HG03354 (cell line): ENCODE measurements at regions not wholly inside any gene's neighbourhood (a gene's known extent, or its start where the extent isn't known, plus 50 kb on each side); places are given as distances from the start of the nearest gene placed in this dataset.
A peak's percentile ranks its signal among the peaks of the same experiment; 100 is the strongest.
"Not testable (repeated sequence)": the region's sequence is repeated elsewhere in the genome, so short reads cannot be mapped to it uniquely, and the experiment has no call there.

Experiments
- ATAC-seq: cut with Tn5 transposase; IDR thresholded peaks from one replicate; pipeline ENCODE4 v1.9.1; 2021; ENCODE audit warnings: mild to moderate bottlenecking; ENCODE audit not compliant: unreplicated experiment, poor library complexity, severe bottlenecking

GRCh38 chr2:132270981-132271546, 109.3 kb upstream of the ANKRD30BL start:
- ATAC-seq, result no peak

DNA sequence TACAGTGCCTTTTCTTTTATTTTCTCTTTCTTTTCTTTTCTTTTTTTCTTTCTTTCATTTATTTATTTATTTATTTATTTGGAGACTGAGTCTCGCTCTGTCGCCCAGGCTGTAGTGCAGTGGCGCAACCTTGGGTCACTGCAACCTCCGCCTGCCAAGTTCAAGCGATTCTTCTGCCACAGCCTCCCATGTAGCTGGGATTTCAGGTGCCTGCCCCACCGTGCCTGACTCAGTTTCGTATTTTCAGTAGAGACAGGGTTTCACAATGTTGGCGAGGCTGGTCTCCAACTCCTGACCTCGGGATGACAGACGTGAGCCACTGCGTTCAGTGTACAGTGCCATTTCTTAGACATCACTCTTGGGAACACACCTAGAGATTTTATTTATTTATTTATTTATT, 110.0 kb upstream of the ANKRD30BL start:
- ATAC-seq, result not testable (repeated sequence)

- no peak for ATAC-seq
Measured at GRCh38 chr2:132272713-132273112, 111.0 kb upstream of the ANKRD30BL start.

DNA sequence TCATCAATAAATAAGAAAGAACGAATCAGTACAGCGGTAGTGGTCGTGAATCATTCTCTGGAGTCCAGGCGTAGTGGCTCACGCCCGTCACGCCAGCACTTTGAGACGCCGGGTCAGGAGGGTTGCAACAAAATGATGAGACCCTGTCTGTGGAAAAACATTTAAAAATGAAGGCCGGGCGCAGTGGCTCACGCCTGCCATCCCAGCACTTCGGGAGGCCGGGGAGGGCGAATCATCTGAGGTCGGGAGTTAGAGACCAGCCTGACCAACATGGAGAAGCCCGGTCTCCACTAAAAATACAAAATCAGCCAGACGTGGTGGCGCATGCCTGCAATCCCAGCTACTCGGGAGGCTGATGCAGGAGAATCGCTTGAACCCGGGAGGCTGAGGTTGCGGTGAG, 111.8 kb upstream of the ANKRD30BL start:
- not testable (repeated sequence) for ATAC-seq

GRCh38 chr2:132274000-132274399, 112.2 kb upstream of the ANKRD30BL start:
- no peak for ATAC-seq

GRCh38 chr2:132275396-132275795, 113.6 kb upstream of the ANKRD30BL start:
- ATAC-seq, result no peak

DNA sequence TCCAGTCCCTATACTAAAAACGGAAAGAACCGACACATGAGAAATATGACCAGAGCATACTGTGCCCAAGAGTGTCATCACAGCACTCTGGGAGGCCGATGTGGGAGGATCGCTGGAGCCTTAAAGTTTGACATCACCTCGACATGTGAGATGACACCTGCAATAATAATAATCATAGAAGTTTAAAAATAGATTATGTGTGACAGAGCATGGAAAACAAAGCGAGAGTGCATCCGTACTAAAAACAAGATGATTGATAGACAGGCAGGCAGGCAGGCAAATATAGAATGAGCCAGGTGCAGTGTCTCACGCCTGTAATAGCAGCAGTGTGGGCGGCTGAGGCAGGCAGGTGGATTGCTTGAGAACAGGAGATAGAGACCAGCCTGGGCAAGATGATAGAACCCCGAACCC, 114.8 kb upstream of the ANKRD30BL start:
- ATAC-seq, result peak; percentile 63

- no peak for ATAC-seq
Measured at GRCh38 chr2:132278267-132278666, 116.5 kb upstream of the ANKRD30BL start.

DNA sequence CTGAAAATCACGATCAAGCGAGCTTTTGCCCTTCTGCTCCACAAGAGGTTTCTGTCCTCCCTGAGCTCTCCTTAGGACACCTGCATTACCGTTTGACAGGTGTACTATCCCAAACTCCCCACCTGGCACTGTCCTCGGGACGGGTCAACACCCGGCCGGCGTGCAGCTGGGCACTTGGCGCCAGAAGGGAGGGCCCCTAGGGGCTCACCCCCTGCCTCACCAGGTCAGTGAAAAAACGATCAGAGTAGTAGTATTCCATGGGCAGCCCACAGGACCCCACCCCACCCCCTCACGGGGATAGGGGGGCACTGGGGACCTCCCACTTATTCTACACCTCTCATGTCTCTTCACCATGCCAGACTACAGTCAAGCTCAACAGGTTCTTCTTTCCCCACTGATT, 117.6 kb upstream of the ANKRD30BL start:
- no peak for ATAC-seq

DNA sequence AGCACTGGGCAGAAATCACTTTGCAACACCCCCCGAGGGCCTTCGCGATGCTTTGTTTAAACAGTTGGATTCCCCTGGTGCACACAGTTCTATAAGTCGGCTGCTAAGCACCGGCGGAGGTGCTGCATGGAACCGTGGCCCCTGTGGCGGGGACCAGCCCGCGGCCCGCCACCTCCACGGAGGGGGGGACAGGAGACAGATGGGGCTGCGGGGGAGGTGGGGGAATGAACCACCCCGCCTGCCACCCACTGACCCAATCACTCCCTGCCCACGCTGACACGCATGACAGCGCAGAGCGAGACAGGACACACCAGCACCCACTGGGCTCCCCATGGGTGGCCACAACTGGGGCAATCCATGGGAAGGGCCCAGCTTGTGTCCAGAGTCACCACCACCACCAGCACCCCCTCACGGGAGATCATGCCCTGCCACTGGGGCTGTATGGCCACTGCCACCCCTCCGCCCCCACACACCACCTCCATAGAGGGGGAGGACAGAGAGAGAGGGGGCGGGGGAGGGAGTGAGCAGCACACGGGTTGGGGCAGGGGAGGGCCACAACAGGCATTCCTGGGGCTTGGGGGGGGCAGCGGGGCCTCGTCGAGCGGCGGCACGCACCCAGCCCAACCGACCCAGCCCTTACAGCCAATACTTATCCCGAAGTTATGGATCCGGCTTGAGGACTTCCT, 118.3 kb upstream of the ANKRD30BL start:
- no peak for ATAC-seq

- ATAC-seq, result no peak
Measured at GRCh38 chr2:132280912-132281311, 119.2 kb upstream of the ANKRD30BL start.

DNA sequence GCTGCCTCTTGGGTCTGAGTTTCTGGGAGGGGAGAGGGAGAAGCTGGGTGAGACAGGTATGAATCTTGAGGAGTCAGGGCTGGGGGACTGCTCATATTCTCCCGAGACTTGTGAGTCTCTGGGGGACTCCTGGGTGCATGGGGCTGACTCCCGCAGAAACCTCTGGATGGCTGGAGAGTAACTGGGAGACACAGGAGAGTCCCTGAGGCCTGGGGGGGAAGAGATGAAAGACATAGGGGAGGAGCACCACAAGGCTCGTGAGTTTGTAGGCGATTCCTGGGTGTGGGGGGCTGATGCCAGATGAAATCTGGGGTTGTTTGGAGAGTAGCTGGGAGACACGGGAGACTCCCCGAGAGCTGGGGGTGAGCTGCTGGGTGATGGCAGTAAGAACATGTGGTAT, 120.4 kb upstream of the ANKRD30BL start:
- ATAC-seq, result not testable (repeated sequence)

GRCh38 chr2:132282911-132283310, 121.2 kb upstream of the ANKRD30BL start:
- no peak for ATAC-seq

DNA sequence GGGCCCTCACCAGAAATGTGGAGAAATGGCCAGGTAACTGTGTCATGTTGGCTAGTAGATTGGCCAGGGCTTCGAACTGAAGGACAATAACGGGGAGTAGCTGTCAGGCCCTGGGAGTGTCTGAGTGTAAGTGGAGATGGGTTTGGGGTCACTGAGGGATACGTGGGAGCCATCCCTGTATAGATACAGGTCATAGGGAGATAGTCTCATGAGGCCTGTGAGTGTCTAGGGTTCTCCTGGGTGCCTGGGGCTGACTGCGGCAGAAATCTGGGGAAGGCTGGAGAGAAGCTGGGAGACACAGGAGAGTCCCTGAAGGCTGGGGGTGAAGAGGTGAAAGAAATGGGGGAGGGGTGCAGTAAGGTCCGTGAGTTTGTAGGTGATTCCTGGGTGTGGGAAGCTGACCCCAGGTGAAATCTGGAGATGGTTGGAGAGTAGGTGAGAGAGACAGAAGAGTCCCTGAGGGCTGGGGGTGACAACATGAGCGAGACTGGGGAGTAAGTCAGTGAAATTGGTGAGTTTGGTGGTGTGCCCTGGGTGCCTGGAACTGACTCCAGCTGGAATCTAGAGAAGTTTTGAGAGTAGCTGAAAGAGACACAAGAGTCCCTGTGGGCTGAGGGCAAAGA, 124.6 kb upstream of the ANKRD30BL start:
- ATAC-seq, result not testable (repeated sequence)

DNA sequence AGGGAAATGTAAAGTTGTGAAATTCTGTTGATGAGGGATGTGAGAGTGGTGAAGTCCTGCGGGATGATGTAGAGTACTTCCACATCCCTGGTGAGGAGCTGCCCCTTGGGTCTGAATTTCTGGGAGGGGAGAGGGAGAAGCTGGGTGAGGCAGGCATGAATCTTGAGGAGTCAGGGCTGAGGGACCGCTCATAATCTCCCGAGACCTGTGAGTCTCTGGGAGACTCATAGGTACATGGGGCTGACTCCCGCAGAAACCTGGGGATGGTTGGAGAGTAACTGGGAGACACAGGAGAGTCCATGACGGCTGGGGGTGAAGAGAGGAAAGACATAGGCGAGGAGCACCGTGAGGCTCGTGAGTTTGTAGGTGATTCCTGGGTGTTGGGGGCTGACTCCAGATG, 126.2 kb upstream of the ANKRD30BL start:
- not testable (repeated sequence) for ATAC-seq

DNA sequence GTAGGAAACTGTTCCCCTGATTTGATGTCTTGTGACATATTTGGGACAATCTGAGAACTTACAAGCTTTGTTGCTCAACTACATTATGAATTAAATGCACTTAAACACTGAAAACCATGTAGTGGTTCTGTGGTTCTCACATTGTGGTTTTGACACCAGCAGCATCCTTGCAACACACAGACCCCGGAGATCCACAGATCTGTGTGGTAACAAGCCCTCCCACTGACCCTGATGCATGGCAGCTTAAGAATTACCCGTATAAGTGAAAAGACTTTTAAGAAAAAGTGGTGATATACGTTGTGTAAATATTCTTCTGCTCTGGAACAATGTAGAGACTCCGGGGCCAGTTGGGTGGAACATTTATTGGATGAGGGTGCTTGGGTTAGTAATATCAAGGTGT, 127.4 kb upstream of the ANKRD30BL start:
- not testable (repeated sequence) for ATAC-seq

- not testable (repeated sequence) for ATAC-seq
Measured at GRCh38 chr2:132289812-132290211, 126.8 kb upstream of the GPR39 start.

DNA sequence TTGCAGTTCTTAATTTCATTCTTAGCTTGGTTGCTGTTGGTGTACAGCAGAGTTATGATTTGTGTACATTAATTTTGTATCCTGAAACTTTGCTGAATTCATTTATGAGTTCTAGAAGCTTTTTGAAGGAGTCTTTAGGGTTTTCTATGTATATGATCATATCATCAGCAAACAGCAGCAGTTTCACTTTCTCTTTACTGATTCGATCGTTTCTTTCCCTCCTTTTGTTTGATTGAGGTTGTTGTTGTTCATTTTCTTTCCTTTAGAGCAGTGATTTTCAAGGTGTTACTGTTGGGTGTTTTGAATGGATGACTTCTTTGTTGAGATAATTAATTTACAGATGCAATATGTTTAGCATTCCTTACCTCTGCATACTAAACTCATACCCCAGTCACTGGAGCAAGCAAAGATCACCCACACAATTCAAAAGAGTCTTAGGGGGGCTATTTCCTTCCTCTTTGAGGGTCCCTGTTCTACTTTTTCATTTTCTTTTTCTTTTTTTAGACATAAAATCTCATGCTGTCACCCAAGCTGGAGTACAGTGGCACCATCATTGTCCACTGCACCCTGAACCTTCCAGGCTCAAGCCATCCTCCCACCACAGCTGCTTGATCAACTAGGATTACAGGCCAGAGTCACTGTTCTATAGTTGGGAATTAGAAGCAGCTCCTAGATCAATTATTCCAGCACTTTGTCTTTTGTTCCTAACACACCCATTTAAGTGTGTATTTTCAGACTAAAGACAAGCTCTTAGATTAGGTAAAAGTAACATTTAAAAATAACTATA, 115.8 kb upstream of the GPR39 start:
- not testable (repeated sequence) for ATAC-seq

DNA sequence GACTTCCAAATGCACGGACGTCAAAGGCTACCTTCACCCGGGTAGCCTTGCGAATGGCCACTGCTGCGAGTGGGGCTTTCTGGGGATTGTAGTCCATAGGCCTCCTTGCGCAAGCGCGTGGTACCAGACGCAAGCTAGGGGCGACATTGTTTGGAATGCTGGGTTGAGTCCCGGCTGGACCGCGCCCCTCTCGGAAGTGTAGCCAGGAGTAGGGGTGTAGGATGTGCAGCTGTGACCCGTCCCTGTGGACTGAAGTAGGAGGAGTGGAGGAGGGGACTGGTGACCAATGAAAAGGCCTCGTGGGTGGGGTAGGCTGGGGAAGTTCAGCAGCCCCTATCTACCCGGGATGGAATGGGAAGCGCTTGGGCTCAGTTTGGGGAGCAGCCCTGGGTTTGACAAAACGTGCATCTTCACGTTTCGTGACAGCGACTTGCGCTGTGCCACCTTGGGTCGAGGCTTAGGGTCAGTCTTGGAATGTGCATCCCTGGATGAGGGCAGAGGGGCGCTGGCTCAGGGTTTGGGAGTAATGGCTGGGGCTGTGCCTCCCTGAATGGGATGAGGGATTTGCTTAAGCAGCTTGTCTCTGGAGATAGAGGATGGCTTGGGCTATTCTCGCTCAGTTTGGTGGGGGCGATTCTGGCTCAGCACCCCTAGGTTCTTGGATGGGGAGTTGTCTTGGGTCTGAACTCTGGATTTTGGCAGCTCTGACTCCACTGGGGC, 111.8 kb upstream of the GPR39 start:
- ATAC-seq, result peak; percentile 73
